Endothelial cell of umbilical vein (primary cell): ENCODE measurements at regions not wholly inside any gene's neighbourhood (a gene's known extent, or its start where the extent isn't known, plus 50 kb on each side); places are given as distances from the start of the nearest gene placed in this dataset.

Source experiments
- CTCF ChIP-seq, 2 donors: IDR thresholded peaks; 1 replicate in 1 of 2; 2 replicates in 1 of 2; pipeline ENCODE4 v1.5.1; 2011; ENCODE audit warnings: low read length in 2 of 2, mild to moderate bottlenecking in 2 of 2, moderate library complexity in 2 of 2, control low read depth in 1 of 2, inconsistent platforms in 1 of 2, low read depth in 1 of 2; ENCODE audit not compliant: insufficient read depth in 1 of 2; ENCODE audit errors: extremely low read depth in 1 of 2
- EZH2 ChIP-seq: IDR thresholded peaks from 2 replicates; pipeline ENCODE4 v1.6.1; 2012; ENCODE audit warnings: borderline replicate concordance, low read depth, mild to moderate bottlenecking, moderate library complexity, low read length, inconsistent platforms; ENCODE audit not compliant: severe bottlenecking
- FOS ChIP-seq: IDR thresholded peaks from 2 replicates; pipeline ENCODE4 v1.6.1; 2011; ENCODE audit warnings: mild to moderate bottlenecking, low read length, moderate library complexity, borderline replicate concordance; ENCODE audit not compliant: insufficient read depth
- GATA2 ChIP-seq: IDR thresholded peaks from 2 replicates; pipeline ENCODE4 v1.7.0; 2011; ENCODE audit warnings: low read depth, mild to moderate bottlenecking, moderate library complexity, mixed read lengths, low read length; ENCODE audit not compliant: insufficient read length, insufficient read depth
- JUN ChIP-seq: IDR thresholded peaks from 2 replicates; pipeline ENCODE4 v1.6.1; 2011; ENCODE audit warnings: borderline replicate concordance, low read depth; ENCODE audit not compliant: insufficient read length, insufficient read depth
- MYC ChIP-seq: IDR thresholded peaks from one replicate; pipeline ENCODE4 v1.6.1; 2011; ENCODE audit warnings: mild to moderate bottlenecking, low read depth, low read length
- POLR2A ChIP-seq: IDR thresholded peaks from 2 replicates; pipeline ENCODE4 v1.6.1; 2012; ENCODE audit warnings: low read depth, mild to moderate bottlenecking, control low read depth, low read length
- POLR2AphosphoS5 ChIP-seq: IDR thresholded peaks from 2 replicates; pipeline ENCODE4 v1.6.1; 2012; ENCODE audit warnings: low read depth, mild to moderate bottlenecking, control low read depth, low read length, moderate library complexity; ENCODE audit not compliant: insufficient read depth

- TF ChIP-seq POLR2AphosphoS5 = no peak
- no peak for TF ChIP-seq POLR2A
- no peak for TF ChIP-seq CTCF (IDR thresholded peaks at IDR 0.05; ENCODE audit: extremely low read depth in 1 of 2, insufficient read depth in 1 of 2, low read depth in 1 of 2, low read length in 2 of 2)
- TF ChIP-seq EZH2 = no peak
- TF ChIP-seq JUN = no peak
- TF ChIP-seq GATA2 = no peak
- no peak for TF ChIP-seq MYC
- no peak for TF ChIP-seq FOS
These were observed 1047.6 kb upstream of the FANCL start for GRCh38 chr2:59288771-59289170.
